ENCODE measurements at regions not wholly inside any gene's neighbourhood (a gene's known extent, or its start where the extent isn't known, plus 50 kb on each side); places are given as distances from the start of the nearest gene placed in this dataset.

DNA sequence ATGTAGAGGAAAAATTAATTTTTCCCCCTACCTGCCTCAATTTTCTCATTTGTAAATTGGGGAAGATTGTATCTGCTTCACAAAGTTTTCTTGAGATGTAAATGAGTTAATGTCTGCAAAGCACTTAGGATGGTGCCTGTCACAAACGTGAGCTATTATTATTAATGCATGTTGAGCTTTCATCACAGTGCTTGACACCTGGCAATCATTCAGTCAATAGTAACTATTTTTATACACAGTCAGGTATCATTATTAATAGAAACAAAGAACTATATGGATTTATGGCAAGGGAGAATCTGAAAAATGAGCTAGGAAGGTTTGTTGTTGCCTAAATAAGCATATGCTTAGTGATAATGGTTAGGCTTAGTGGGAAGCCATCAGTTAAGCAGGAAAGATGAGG, 238.2 kb upstream of the GRM7 start:
- TF ChIP-seq, protein P1, sequence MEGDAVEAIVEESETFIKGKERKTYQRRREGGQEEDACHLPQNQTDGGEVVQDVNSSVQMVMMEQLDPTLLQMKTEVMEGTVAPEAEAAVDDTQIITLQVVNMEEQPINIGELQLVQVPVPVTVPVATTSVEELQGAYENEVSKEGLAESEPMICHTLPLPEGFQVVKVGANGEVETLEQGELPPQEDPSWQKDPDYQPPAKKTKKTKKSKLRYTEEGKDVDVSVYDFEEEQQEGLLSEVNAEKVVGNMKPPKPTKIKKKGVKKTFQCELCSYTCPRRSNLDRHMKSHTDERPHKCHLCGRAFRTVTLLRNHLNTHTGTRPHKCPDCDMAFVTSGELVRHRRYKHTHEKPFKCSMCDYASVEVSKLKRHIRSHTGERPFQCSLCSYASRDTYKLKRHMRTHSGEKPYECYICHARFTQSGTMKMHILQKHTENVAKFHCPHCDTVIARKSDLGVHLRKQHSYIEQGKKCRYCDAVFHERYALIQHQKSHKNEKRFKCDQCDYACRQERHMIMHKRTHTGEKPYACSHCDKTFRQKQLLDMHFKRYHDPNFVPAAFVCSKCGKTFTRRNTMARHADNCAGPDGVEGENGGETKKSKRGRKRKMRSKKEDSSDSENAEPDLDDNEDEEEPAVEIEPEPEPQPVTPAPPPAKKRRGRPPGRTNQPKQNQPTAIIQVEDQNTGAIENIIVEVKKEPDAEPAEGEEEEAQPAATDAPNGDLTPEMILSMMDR (conservative IDR thresholded peaks at IDR 0.05; ENCODE audit: low read depth, low read length), result no peak
- no peak overlapping the region for H3K4me3 ChIP-seq (ENCODE audit: low read depth, low read length)
- DNase-seq (ENCODE audit: low read depth), result no peak

GRCh38 chr3:6631376-6631775, 229.5 kb upstream of the GRM7 start:
- no peak overlapping the region for H3K4me3 ChIP-seq (ENCODE audit: low read depth, low read length)
- DNase-seq (ENCODE audit: low read depth), result no peak
- TF ChIP-seq, protein P1 (conservative IDR thresholded peaks at IDR 0.05; ENCODE audit: low read depth, low read length), result no peak

DNA sequence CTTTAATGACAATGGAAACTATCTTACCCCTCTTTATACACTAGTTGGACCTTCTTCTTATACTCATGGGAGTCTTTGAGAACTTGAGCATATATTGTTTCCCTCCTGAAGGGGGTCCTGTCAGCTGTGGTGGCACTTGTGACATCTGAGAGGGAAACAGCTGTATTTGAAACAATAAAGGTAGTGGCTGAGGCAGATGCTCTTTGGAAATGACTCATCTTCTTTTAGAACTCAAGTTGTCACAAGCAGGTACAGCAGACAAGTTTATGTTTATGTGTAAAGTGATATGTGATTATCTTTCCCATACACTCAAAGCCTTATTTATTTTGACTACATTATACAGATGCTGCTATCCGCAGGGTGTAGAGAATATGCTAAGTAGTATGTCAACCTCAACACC, 220.0 kb upstream of the GRM7 start:
- no peak for DNase-seq (ENCODE audit: low read depth)
- no peak overlapping the region for H3K4me3 ChIP-seq (ENCODE audit: low read depth, low read length)
- TF ChIP-seq, protein P1 (conservative IDR thresholded peaks at IDR 0.05; ENCODE audit: low read depth, low read length), result no peak

GRCh38 chr3:6644070-6644929, 216.6 kb upstream of the GRM7 start:
- TF ChIP-seq, protein P1 (conservative IDR thresholded peaks at IDR 0.05; ENCODE audit: low read depth, low read length), result no peak
- H3K4me3 ChIP-seq (ENCODE audit: low read depth, low read length), result no peak overlapping the region
- DNase-seq (ENCODE audit: low read depth), result no peak

GRCh38 chr3:6654670-6655069, 206.2 kb upstream of the GRM7 start:
- DNase-seq (ENCODE audit: low read depth), result no peak
- H3K4me3 ChIP-seq (ENCODE audit: low read depth, low read length), result no peak overlapping the region
- TF ChIP-seq, protein P1 (conservative IDR thresholded peaks at IDR 0.05; ENCODE audit: low read depth, low read length), result no peak

GRCh38 chr3:6655275-6655674, 205.6 kb upstream of the GRM7 start:
- TF ChIP-seq, protein P1 (conservative IDR thresholded peaks at IDR 0.05; ENCODE audit: low read depth, low read length), result no peak
- DNase-seq (ENCODE audit: low read depth), result no peak
- no peak overlapping the region for H3K4me3 ChIP-seq (ENCODE audit: low read depth, low read length)

- DNase-seq (ENCODE audit: low read depth), result no peak
- H3K4me3 ChIP-seq (ENCODE audit: low read depth, low read length), result no peak overlapping the region
- TF ChIP-seq, protein P1 (conservative IDR thresholded peaks at IDR 0.05; ENCODE audit: low read depth, low read length), result no peak
These were observed 203.3 kb upstream of the GRM7 start for GRCh38 chr3:6657591-6657990.
